GM12892 (cell line): ENCODE measurements at regions not wholly inside any gene's neighbourhood (a gene's known extent, or its start where the extent isn't known, plus 50 kb on each side); places are given as distances from the start of the nearest gene placed in this dataset.

Experiments used
- POLR2AphosphoS5 ChIP-seq: IDR thresholded peaks from 2 replicates; pipeline ENCODE4 v1.6.1; 2011; ENCODE audit warnings: low read depth, low read length, control low read depth
- TAF1 ChIP-seq: IDR thresholded peaks from 2 replicates; pipeline ENCODE4 v1.6.1; 2011; ENCODE audit warnings: low read depth, mild to moderate bottlenecking, control low read depth, low read length, borderline replicate concordance

DNA sequence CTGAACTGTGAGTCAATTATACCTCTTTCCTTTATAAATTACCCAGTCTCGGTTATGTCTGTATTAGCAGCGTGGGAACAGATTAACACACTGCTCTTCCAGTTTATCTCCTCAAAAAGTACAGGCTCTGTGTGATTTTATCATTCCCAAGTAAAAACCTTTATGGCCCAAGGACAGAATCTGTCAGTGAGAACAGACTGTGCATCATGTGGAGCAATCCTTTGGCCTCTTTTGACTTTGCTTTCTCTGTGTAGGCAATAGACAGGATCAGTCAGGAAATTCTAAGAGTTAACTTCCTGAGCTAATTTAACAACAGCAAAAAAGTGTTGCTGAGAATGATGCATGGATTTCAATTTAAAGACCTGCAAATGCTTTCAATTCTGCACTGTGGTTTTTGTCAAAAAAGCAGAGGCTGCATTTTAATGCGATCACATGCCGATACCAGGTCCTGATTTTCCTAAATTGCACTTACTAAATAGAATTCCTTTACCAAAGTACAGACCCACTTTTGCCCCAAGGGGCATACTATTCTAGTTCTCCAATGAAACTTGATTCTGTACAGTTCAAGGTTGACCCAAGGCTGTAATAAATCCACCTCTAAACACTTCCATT, 246.7 kb upstream of the MARCKS start:
- TF ChIP-seq POLR2AphosphoS5 (no peak), TAF1 (no peak)
